ENCODE measurements at regions not wholly inside any gene's neighbourhood (a gene's known extent, or its start where the extent isn't known, plus 50 kb on each side); places are given as distances from the start of the nearest gene placed in this dataset.

- TF ChIP-seq POLR2A (IDR thresholded peaks at IDR 0.05) = no peak
- no peak for TF ChIP-seq CTCF (IDR thresholded peaks at IDR 0.05)
Observed at GRCh38 chr11:133681901-133682300, 149.6 kb upstream of the OPCML start.

Measured in right lobe of liver (tissue), 4 donors.